IPS-NIHi7 (cell line): ENCODE measurements at regions not wholly inside any gene's neighbourhood (a gene's known extent, or its start where the extent isn't known, plus 50 kb on each side); places are given as distances from the start of the nearest gene placed in this dataset.
"Not testable (repeated sequence)": the region's sequence is repeated elsewhere in the genome, so short reads cannot be mapped to it uniquely, and the experiment has no call there.

ENCODE experiments used
- DNase-seq: peaks from one replicate; pipeline ENCODE4 v3.0.0; 2012; ENCODE audit warnings: mixed read lengths; ENCODE audit errors: extremely low spot score

- no peak for DNase-seq
Measured at GRCh38 chr9:22217254-22217653, 208.1 kb upstream of the CDKN2B start.

- not testable (repeated sequence) for DNase-seq
Measured at GRCh38 chr9:22225856-22226255, 216.8 kb upstream of the CDKN2B start.

GRCh38 chr9:22227986-22228385, 218.6 kb upstream of the DMRTA1 start:
- no peak for DNase-seq

- no peak for DNase-seq
Measured at GRCh38 chr9:22228542-22228941, 218.1 kb upstream of the DMRTA1 start.

GRCh38 chr9:22229069-22229468, 217.6 kb upstream of the DMRTA1 start:
- no peak for DNase-seq

- DNase-seq: not testable (repeated sequence)
Measured at GRCh38 chr9:22231309-22231708, 215.3 kb upstream of the DMRTA1 start.

GRCh38 chr9:22232971-22233370, 213.7 kb upstream of the DMRTA1 start:
- no peak for DNase-seq

- DNase-seq: peak; percentile 27
Measured at GRCh38 chr9:22237497-22238363, 208.9 kb upstream of the DMRTA1 start.

- peak; percentile 23 for DNase-seq
Measured at GRCh38 chr9:22238809-22239684, 207.6 kb upstream of the DMRTA1 start.

GRCh38 chr9:22240619-22241018, 206.0 kb upstream of the DMRTA1 start:
- DNase-seq: no peak

GRCh38 chr9:22241024-22241423, 205.6 kb upstream of the DMRTA1 start:
- DNase-seq: no peak

GRCh38 chr9:22241611-22242010, 205.0 kb upstream of the DMRTA1 start:
- DNase-seq: no peak

GRCh38 chr9:22244139-22245011, 202.2 kb upstream of the DMRTA1 start:
- DNase-seq: peak; percentile 43

- DNase-seq: no peak
Measured at GRCh38 chr9:22255337-22255736, 191.3 kb upstream of the DMRTA1 start.

- DNase-seq: no peak
Measured at GRCh38 chr9:22256381-22256780, 190.2 kb upstream of the DMRTA1 start.

- no peak for DNase-seq
Measured at GRCh38 chr9:22257026-22257816, 189.4 kb upstream of the DMRTA1 start.

- DNase-seq: no peak
Measured at GRCh38 chr9:22265038-22265437, 181.6 kb upstream of the DMRTA1 start.

- DNase-seq: no peak
Measured at GRCh38 chr9:22265534-22265933, 181.1 kb upstream of the DMRTA1 start.

- DNase-seq: no peak
Measured at GRCh38 chr9:22274477-22274876, 172.1 kb upstream of the DMRTA1 start.

- no peak for DNase-seq
Measured at GRCh38 chr9:22278426-22278825, 168.2 kb upstream of the DMRTA1 start.

- no peak for DNase-seq
Measured at GRCh38 chr9:22279636-22280035, 167.0 kb upstream of the DMRTA1 start.
